RPMI8226 (cell line): ENCODE measurements at regions not wholly inside any gene's neighbourhood (a gene's known extent, or its start where the extent isn't known, plus 50 kb on each side); places are given as distances from the start of the nearest gene placed in this dataset.

Experiments
- DNase-seq: peaks from one replicate; pipeline ENCODE4 v3.0.0-alpha.2; 2015

- DNase-seq, result no peak
Measured at GRCh38 chr22:49268924-49269323, 558.7 kb downstream of the BRD1 start.

GRCh38 chr22:49267996-49268395, 559.7 kb downstream of the BRD1 start:
- no peak for DNase-seq

- DNase-seq, result peak; percentile 46
Measured at GRCh38 chr22:49266561-49267519, 560.8 kb downstream of the BRD1 start.

GRCh38 chr22:49264696-49265095, 563.0 kb downstream of the BRD1 start:
- DNase-seq, result no peak

GRCh38 chr22:49263101-49263500, 564.6 kb downstream of the BRD1 start:
- no peak for DNase-seq

- DNase-seq, result no peak
Measured at GRCh38 chr22:49262167-49262566, 565.5 kb downstream of the BRD1 start.

- no peak for DNase-seq
Measured at GRCh38 chr22:49261616-49262015, 566.1 kb downstream of the BRD1 start.

GRCh38 chr22:49260681-49261580, 566.7 kb downstream of the BRD1 start:
- no peak for DNase-seq

GRCh38 chr22:49259839-49260615, 567.6 kb downstream of the BRD1 start:
- DNase-seq, result no peak

GRCh38 chr22:49258107-49259010, 569.3 kb downstream of the BRD1 start:
- DNase-seq, result no peak

- DNase-seq, result no peak
Measured at GRCh38 chr22:49257551-49257961, 570.1 kb downstream of the BRD1 start.

- DNase-seq, result no peak
Measured at GRCh38 chr22:49255741-49256318, 571.8 kb downstream of the BRD1 start.

GRCh38 chr22:49255154-49255553, 572.5 kb downstream of the BRD1 start:
- no peak for DNase-seq

- DNase-seq, result no peak
Measured at GRCh38 chr22:49253656-49254055, 574.0 kb downstream of the BRD1 start.

- DNase-seq, result no peak
Measured at GRCh38 chr22:49251371-49251770, 576.3 kb downstream of the BRD1 start.

GRCh38 chr22:49247194-49247924, 580.3 kb downstream of the BRD1 start:
- DNase-seq, result no peak

- DNase-seq, result no peak
Measured at GRCh38 chr22:49244466-49245420, 582.9 kb downstream of the BRD1 start.

GRCh38 chr22:49243965-49244364, 583.7 kb downstream of the BRD1 start:
- DNase-seq, result no peak

GRCh38 chr22:49243335-49243734, 584.3 kb downstream of the BRD1 start:
- no peak for DNase-seq
